Fibroblast of lung (primary cell): ENCODE measurements at regions not wholly inside any gene's neighbourhood (a gene's known extent, or its start where the extent isn't known, plus 50 kb on each side); places are given as distances from the start of the nearest gene placed in this dataset.

Source experiments
- EZH2 ChIP-seq: IDR thresholded peaks from 2 replicates; pipeline ENCODE4 v1.5.1; 2012; ENCODE audit warnings: low read length, control low read depth, mild to moderate bottlenecking; ENCODE audit errors: missing control alignments
- TF ChIP-seq, protein P1 (sequence below), 2 donors: IDR thresholded peaks in 1 of 2; conservative IDR thresholded peaks in 1 of 2; 1 replicate in 1 of 2; 2 replicates in 1 of 2; pipeline ENCODE4 v1.5.1; 2011 to 2012; ENCODE audit warnings: low read length in 2 of 2, control low read depth in 1 of 2, inconsistent platforms in 1 of 2, low read depth in 1 of 2, mild to moderate bottlenecking in 1 of 2

DNA sequence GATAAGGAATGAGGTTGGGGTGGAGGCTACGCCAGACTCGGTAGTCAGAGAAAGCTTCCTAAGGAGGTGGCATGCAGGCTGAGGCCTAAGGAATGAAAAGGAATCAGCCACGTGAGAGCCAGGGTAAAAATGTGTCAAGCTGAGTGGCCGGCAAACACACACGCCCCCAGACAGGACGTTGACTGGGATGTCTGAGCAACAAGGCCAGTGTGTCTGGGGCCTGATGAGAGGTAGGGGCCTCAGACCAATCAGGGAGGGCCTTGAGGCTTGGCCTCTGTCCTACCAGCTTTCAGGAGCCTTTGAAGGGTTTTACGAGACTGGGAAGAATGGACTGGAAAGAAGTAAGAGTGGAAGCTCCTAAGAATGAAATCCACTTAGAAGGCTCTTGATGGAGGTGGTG lies 61.0 kb upstream of the PHACTR2 start:
- TF ChIP-seq, protein P1, sequence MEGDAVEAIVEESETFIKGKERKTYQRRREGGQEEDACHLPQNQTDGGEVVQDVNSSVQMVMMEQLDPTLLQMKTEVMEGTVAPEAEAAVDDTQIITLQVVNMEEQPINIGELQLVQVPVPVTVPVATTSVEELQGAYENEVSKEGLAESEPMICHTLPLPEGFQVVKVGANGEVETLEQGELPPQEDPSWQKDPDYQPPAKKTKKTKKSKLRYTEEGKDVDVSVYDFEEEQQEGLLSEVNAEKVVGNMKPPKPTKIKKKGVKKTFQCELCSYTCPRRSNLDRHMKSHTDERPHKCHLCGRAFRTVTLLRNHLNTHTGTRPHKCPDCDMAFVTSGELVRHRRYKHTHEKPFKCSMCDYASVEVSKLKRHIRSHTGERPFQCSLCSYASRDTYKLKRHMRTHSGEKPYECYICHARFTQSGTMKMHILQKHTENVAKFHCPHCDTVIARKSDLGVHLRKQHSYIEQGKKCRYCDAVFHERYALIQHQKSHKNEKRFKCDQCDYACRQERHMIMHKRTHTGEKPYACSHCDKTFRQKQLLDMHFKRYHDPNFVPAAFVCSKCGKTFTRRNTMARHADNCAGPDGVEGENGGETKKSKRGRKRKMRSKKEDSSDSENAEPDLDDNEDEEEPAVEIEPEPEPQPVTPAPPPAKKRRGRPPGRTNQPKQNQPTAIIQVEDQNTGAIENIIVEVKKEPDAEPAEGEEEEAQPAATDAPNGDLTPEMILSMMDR (conservative IDR thresholded peaks at IDR 0.05 in 1 of 2, IDR thresholded peaks at IDR 0.05 in 1 of 2; ENCODE audit: low read depth in 1 of 2, low read length in 2 of 2), result no peak
- no peak for TF ChIP-seq EZH2
